ENCODE measurements at regions not wholly inside any gene's neighbourhood (a gene's known extent, or its start where the extent isn't known, plus 50 kb on each side); places are given as distances from the start of the nearest gene placed in this dataset.

DNA sequence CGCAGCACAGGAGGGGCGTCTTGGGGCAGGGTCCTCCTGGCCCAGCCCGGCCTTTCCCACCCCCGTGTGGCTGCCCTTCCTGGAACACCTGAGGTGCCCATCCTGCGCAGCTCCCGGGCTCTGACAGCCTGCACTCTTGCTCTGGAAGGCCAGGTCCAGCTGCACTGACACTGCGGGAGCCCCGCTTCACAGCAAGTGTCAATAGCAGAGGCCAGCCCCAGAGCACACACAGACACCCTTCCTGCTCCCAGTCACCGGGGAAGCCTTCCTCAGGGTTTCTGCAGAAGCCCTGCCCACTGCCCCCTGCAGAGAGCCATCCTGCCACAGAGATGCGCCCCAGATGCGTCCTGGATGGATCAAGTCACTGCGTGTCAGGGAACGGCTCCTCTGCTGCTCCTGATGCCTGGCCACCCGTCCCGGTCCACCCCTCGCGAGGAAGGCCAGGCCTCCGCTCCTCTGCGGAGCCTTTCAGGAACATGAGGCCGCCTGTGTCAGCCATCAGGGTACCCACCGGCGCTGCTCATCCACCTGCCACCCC, 519.2 kb upstream of the MYT1L start:
- TF ChIP-seq EP300 (IDR thresholded peaks at IDR 0.05) (no peak), POLR2A (IDR thresholded peaks at IDR 0.05) (no peak), POLR2AphosphoS5 (IDR thresholded peaks at IDR 0.05) (no peak)
- TF ChIP-seq, protein P1, sequence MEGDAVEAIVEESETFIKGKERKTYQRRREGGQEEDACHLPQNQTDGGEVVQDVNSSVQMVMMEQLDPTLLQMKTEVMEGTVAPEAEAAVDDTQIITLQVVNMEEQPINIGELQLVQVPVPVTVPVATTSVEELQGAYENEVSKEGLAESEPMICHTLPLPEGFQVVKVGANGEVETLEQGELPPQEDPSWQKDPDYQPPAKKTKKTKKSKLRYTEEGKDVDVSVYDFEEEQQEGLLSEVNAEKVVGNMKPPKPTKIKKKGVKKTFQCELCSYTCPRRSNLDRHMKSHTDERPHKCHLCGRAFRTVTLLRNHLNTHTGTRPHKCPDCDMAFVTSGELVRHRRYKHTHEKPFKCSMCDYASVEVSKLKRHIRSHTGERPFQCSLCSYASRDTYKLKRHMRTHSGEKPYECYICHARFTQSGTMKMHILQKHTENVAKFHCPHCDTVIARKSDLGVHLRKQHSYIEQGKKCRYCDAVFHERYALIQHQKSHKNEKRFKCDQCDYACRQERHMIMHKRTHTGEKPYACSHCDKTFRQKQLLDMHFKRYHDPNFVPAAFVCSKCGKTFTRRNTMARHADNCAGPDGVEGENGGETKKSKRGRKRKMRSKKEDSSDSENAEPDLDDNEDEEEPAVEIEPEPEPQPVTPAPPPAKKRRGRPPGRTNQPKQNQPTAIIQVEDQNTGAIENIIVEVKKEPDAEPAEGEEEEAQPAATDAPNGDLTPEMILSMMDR (IDR thresholded peaks at IDR 0.05), result no peak

All from sigmoid colon (tissue), 4 donors.